WERI-Rb-1 (cell line): ENCODE measurements at regions not wholly inside any gene's neighbourhood (a gene's known extent, or its start where the extent isn't known, plus 50 kb on each side); places are given as distances from the start of the nearest gene placed in this dataset.

Source experiments
- DNase-seq: peaks from one replicate; pipeline ENCODE4 v3.0.0-alpha.2; 2020
- H3K27ac ChIP-seq: fragments of 250-450 bp; sonication (Bioruptor Pico); 2 replicates; pipeline ENCODE4 v1.5.1; 2020; ENCODE audit warnings: mild to moderate bottlenecking, moderate library complexity
- H3K27me3 ChIP-seq: fragments of 250-450 bp; sonication (Bioruptor Pico); 2 replicates; pipeline ENCODE4 v1.5.1; 2021; ENCODE audit warnings: mild to moderate bottlenecking, low read depth, moderate library complexity; ENCODE audit not compliant: insufficient read depth, severe bottlenecking
- H3K36me3 ChIP-seq: fragments of 250-450 bp; sonication (Bioruptor Pico); 2 replicates; pipeline ENCODE4 v1.5.1; 2020; ENCODE audit warnings: mild to moderate bottlenecking, moderate library complexity
- H3K4me3 ChIP-seq: 2 replicates; pipeline ENCODE4 v1.5.1; 2011; ENCODE audit warnings: low read depth, mild to moderate bottlenecking, control low read depth, low read length
- H3K9me3 ChIP-seq: fragments of 250-450 bp; sonication (Bioruptor Pico); 2 replicates; pipeline ENCODE4 v1.5.1; 2021; ENCODE audit warnings: mild to moderate bottlenecking, moderate library complexity; ENCODE audit not compliant: severe bottlenecking
- TF ChIP-seq, protein P1 (sequence below): IDR thresholded peaks from 2 replicates; pipeline ENCODE4 v1.5.1; 2011; ENCODE audit warnings: low read depth, mild to moderate bottlenecking, control low read depth, inconsistent platforms, low read length

DNA sequence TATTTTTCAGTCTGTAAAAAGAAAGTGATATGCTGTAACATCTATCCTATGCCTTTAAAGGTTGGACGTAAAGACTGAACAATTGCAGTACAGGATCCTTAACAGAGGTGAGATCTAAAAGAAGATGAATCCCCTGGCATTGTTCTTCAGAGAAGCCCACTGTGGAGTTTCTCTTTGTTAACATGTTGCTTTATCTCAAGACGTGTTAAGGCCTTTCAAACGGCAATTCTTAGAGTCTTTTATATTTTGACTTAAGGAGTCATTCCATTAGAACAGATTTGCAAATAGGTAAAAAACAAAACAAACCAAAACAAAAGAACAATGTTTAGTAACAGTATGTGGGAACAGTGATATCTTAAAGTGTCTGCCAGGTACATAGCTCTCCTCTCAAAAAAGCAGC is 225.1 kb upstream of the ZP4 start:
- Histone ChIP-seq H3K36me3 (no peaks in the 10 kb centered on the region), H3K4me3 (no peak overlapping the region), H3K27ac (no peak overlapping the region), H3K9me3 (no peaks in the 10 kb centered on the region), H3K27me3 (no peaks in the 10 kb centered on the region)
- no peak for DNase-seq
- TF ChIP-seq, protein P1, sequence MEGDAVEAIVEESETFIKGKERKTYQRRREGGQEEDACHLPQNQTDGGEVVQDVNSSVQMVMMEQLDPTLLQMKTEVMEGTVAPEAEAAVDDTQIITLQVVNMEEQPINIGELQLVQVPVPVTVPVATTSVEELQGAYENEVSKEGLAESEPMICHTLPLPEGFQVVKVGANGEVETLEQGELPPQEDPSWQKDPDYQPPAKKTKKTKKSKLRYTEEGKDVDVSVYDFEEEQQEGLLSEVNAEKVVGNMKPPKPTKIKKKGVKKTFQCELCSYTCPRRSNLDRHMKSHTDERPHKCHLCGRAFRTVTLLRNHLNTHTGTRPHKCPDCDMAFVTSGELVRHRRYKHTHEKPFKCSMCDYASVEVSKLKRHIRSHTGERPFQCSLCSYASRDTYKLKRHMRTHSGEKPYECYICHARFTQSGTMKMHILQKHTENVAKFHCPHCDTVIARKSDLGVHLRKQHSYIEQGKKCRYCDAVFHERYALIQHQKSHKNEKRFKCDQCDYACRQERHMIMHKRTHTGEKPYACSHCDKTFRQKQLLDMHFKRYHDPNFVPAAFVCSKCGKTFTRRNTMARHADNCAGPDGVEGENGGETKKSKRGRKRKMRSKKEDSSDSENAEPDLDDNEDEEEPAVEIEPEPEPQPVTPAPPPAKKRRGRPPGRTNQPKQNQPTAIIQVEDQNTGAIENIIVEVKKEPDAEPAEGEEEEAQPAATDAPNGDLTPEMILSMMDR, result no peak

DNA sequence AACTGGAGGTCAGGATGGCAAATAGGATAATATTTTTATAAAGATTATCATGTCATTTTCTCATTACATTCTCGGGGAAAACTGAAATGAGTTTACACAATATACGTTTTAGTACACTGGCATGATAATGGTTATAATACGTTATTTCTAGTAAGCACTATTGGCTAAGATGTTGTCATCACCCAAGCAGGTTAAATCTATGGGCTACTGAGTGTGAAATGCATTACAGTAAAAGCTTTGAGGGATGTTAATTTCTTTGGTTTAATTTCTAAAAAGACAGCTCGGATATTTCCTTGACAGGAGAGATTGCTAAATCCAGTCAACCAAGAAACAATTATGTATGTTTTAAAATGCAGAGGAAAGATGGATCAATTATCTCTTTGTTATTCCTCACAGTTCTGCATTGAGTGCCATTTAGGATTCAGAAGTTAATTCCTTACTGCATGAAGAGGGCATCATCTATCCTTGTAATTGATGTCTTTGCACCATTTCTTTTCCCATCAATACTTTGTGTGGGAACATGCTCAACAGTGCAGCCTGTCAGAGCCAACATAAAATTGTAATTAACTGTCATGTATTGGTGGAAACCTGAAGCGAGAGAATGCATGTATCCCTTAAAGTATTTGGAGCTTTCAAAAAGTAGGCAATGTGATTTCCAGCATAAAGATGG is 222.4 kb upstream of the ZP4 start:
- TF ChIP-seq, protein P1, result no peak
- Histone ChIP-seq H3K27ac (no peak overlapping the region), H3K27me3 (no peaks in the 10 kb centered on the region), H3K9me3 (no peaks in the 10 kb centered on the region), H3K4me3 (no peak overlapping the region), H3K36me3 (no peaks in the 10 kb centered on the region)
- DNase-seq, result no peak

DNA sequence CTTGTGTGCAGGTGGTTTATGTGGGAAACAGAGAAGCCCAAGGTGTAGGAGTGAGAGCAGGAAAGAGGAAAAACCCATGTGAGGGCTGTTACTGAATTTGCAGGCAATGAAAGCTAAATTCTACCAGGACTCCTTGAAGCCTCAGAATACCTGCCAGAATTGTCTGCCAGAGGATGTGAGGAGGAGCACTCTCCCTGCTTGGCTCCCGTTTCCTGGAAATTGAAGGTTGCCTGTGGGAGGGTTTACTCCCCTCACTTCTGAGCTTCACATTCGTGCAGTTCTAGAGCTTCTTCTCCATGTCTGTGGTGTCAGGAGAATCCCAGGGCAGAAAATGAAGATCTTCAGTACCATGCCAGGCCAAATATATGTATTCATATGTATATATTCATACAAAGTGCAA is 220.8 kb upstream of the ZP4 start:
- Histone ChIP-seq H3K36me3 (no peaks in the 10 kb centered on the region), H3K9me3 (no peaks in the 10 kb centered on the region), H3K27me3 (no peaks in the 10 kb centered on the region), H3K27ac (no peak overlapping the region), H3K4me3 (no peak overlapping the region)
- TF ChIP-seq, protein P1, result no peak
- no peak for DNase-seq

DNA sequence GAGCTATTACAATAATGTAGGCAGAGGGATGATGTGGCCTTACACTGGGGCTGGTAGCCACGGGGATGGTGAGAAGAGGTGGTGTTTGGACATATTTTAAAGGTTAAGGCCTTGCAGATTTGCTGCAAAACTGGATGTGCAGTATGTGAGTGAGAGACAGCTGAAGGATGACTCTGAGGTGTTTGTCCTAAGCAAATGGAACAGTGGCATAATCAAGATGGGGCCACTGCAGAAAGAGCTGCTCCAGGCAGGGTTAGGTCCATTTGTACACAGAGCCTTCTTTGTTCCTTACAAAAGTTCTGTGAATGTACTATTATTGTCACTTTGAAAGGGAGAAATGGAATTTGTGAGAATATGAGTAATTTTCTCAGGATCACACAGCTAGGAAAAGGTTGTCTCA is 220.4 kb upstream of the ZP4 start:
- no peaks in the 10 kb centered on the region for H3K36me3 ChIP-seq
- no peaks in the 10 kb centered on the region for H3K9me3 ChIP-seq
- no peaks in the 10 kb centered on the region for H3K27me3 ChIP-seq
- DNase-seq, result no peak
- H3K4me3 ChIP-seq, result no peak overlapping the region
- H3K27ac ChIP-seq, result no peak overlapping the region
- TF ChIP-seq, protein P1, result no peak

DNA sequence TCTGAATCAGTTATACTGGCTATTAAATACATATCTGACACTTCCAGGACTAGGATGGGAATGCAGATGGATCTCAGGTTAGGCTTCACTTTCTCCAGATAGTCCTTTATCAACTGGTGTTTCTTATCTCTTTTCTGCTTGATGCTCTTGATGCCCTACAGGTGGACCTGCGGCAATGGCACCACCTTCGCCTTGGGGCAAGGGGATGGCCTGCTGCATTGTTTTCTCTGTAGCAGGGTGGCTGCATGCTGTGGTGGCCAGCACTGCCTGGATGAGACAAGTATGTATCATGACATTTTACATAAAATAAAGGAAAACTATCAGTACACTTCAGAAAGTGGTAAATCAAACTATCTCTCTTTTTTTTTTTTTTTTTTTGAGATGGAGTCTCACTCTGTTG is 217.7 kb upstream of the ZP4 start:
- Histone ChIP-seq H3K4me3 (no peak overlapping the region), H3K36me3 (no peaks in the 10 kb centered on the region), H3K27ac (no peak overlapping the region), H3K27me3 (no peaks in the 10 kb centered on the region), H3K9me3 (no peaks in the 10 kb centered on the region)
- TF ChIP-seq, protein P1, result no peak
- no peak for DNase-seq

DNA sequence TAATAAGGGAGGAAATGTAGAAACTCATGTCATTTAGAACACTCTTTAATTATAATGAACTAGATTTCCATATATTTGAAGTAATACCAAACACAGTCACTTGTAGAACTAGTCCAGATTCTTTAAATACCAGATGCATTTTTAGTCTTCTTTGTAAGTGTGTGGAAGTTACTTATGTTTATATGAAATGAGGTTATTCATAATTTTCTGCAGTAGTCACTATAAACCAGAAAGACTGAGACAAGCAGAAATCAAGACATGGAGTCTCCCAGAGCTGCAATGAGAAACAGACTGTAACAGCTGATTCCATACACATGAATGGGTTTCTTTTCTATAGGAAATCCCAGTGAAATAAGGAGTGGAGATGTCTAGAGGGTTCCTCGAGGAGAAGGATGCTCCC is 216.6 kb upstream of the ZP4 start:
- Histone ChIP-seq H3K9me3 (no peaks in the 10 kb centered on the region), H3K27ac (no peak overlapping the region), H3K27me3 (no peaks in the 10 kb centered on the region), H3K4me3 (no peak overlapping the region), H3K36me3 (no peaks in the 10 kb centered on the region)
- DNase-seq, result no peak
- TF ChIP-seq, protein P1, result no peak
